ENCODE measurements at regions not wholly inside any gene's neighbourhood (a gene's known extent, or its start where the extent isn't known, plus 50 kb on each side); places are given as distances from the start of the nearest gene placed in this dataset.
"Not testable (repeated sequence)": the region's sequence is repeated elsewhere in the genome, so short reads cannot be mapped to it uniquely, and the experiment has no call there.

DNA sequence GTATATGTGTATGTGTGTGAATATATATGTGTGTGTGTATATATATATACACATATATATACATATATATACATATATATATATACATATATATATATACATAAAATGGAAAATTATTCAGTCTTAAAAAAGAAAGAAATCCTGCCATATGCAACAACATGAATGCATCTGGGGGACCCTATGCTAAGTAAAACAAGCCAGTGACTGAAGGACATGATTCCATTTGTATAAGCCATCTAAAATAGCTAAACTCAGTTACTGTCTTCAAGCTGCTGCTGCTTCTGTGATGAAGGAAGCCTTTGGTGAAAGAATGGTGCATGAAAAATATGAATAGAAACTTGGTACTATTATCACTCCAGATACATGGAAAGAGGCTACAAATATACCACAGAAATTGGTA lies 118.6 kb downstream of the ATXN7L3B start:
- H3K36me3 ChIP-seq, result no peaks in the 10 kb centered on the region
- TF ChIP-seq, protein P1, sequence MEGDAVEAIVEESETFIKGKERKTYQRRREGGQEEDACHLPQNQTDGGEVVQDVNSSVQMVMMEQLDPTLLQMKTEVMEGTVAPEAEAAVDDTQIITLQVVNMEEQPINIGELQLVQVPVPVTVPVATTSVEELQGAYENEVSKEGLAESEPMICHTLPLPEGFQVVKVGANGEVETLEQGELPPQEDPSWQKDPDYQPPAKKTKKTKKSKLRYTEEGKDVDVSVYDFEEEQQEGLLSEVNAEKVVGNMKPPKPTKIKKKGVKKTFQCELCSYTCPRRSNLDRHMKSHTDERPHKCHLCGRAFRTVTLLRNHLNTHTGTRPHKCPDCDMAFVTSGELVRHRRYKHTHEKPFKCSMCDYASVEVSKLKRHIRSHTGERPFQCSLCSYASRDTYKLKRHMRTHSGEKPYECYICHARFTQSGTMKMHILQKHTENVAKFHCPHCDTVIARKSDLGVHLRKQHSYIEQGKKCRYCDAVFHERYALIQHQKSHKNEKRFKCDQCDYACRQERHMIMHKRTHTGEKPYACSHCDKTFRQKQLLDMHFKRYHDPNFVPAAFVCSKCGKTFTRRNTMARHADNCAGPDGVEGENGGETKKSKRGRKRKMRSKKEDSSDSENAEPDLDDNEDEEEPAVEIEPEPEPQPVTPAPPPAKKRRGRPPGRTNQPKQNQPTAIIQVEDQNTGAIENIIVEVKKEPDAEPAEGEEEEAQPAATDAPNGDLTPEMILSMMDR (IDR thresholded peaks at IDR 0.05), result no peak
- intact Hi-C loops (cut with DNase I), result no loop called here
- no peak for DNase-seq (ENCODE audit: low spot score in 2 of 2)
- no peaks in the 10 kb centered on the region for H3K9me3 ChIP-seq
- H3K27me3 ChIP-seq, result no peaks in the 10 kb centered on the region
- no peak overlapping the region for H3K27ac ChIP-seq
- no peaks in the 10 kb centered on the region for H3K4me1 ChIP-seq
- no peak overlapping the region for H3K4me3 ChIP-seq

DNA sequence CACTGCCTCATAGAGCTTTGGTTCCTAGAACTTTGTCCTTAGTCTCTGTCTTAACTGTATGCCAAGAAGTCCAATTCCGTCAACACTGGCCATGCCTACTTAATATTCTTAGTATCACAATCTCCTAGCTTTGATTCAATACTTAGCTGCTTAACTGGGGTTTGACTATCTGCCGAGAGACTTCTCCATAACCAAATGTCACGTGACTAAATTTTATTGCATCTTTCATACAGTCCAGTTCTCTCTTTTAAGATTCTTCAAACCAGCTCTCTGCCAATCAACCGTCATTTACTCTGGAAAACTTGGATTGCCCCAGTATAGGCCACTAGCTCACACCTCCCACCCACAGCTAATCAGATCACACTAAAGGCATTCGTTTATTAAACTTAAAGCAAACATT lies 122.8 kb downstream of the ATXN7L3B start:
- TF ChIP-seq, protein P1 (IDR thresholded peaks at IDR 0.05), result no peak
- no peaks in the 10 kb centered on the region for H3K9me3 ChIP-seq
- no peaks in the 10 kb centered on the region for H3K27me3 ChIP-seq
- intact Hi-C loops (cut with DNase I), result no loop called here
- H3K4me1 ChIP-seq, result no peaks in the 10 kb centered on the region
- H3K4me3 ChIP-seq, result no peak overlapping the region
- H3K36me3 ChIP-seq, result no peaks in the 10 kb centered on the region
- DNase-seq (ENCODE audit: low spot score in 2 of 2), result no peak
- no peak overlapping the region for H3K27ac ChIP-seq

DNA sequence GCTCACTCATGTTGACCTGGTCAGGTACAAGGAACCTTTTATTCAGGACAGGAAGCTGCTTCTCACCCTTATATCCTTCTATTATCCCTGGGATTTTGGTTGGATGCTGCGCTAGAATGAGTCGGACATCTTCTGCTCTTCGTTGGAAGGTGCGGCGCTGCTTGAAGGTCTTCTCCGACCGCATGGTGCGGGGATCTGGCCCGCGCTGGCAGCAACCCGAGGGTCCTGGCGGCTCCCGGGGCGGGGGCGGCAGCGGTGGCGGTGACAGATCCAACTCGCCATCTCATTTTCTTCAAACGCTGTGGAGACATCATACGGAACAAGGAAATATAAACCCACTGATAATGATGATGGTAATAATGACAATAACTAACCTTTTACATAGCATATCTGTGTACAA lies 126.3 kb downstream of the ATXN7L3B start:
- TF ChIP-seq, protein P1 (IDR thresholded peaks at IDR 0.05), result no peak
- H3K27ac ChIP-seq, result no peak overlapping the region

DNA sequence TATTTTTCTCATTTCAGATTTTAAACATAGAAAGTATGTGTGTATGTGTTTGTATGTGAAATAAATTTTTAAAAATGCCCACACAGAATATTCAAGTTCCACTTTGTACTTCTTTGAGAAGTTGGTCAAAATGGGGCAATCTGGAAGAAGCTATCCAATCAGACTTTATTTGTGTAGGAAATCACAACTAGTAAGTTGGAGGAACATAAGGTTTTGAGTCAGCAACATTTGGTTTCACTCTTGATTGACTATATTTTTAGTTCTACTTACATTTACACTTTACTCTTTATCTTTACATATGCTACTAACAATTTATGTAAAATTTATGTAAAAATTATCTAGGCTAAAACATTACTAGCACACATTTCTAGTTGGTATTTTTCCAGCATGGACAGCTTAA lies 128.1 kb downstream of the ATXN7L3B start:
- Histone ChIP-seq H3K9me3 (no peaks in the 10 kb centered on the region), H3K4me1 (no peaks in the 10 kb centered on the region), H3K4me3 (no peak overlapping the region), H3K27me3 (no peaks in the 10 kb centered on the region), H3K36me3 (no peaks in the 10 kb centered on the region), H3K27ac (no peak overlapping the region)
- no peak for DNase-seq (ENCODE audit: low spot score in 2 of 2)
- TF ChIP-seq, protein P1 (IDR thresholded peaks at IDR 0.05), result no peak
- intact Hi-C loops (cut with DNase I), result no loop called here

More for the DNA sequence above, 126.3 kb downstream of the ATXN7L3B start:
- Histone ChIP-seq H3K4me1 (no peaks in the 10 kb centered on the region), H3K9me3 (no peaks in the 10 kb centered on the region), H3K4me3 (no peak overlapping the region), H3K27me3 (no peaks in the 10 kb centered on the region), H3K36me3 (no peaks in the 10 kb centered on the region)
- DNase-seq (ENCODE audit: low spot score in 2 of 2), result no peak
- intact Hi-C loops (cut with DNase I), result no loop called here

DNA sequence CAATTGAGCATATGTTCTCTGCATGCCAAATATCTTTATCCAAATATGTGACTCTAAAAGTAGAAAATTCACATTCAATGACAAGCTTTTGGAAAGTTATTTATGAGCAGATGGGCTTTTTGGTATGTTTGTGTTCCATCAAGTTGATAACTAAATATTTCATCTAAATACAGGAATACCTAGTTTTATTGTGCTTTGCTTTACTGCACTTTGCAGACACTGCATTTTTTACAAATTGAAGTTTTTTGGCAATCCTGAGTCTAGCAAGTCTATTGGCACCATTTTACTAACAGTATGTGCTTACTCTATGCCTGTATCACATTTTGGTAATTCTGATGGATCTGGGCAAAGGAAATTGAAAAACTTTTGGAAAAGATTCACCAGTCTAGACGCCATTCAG lies 133.8 kb downstream of the ATXN7L3B start:
- no peaks in the 10 kb centered on the region for H3K27me3 ChIP-seq
- no peaks in the 10 kb centered on the region for H3K36me3 ChIP-seq
- H3K4me1 ChIP-seq, result no peaks in the 10 kb centered on the region
- intact Hi-C loops (cut with DNase I), result no loop called here
- TF ChIP-seq, protein P1 (IDR thresholded peaks at IDR 0.05), result no peak
- no peak overlapping the region for H3K4me3 ChIP-seq
- no peaks in the 10 kb centered on the region for H3K9me3 ChIP-seq
- no peak overlapping the region for H3K27ac ChIP-seq
- DNase-seq (ENCODE audit: low spot score in 2 of 2), result no peak

DNA sequence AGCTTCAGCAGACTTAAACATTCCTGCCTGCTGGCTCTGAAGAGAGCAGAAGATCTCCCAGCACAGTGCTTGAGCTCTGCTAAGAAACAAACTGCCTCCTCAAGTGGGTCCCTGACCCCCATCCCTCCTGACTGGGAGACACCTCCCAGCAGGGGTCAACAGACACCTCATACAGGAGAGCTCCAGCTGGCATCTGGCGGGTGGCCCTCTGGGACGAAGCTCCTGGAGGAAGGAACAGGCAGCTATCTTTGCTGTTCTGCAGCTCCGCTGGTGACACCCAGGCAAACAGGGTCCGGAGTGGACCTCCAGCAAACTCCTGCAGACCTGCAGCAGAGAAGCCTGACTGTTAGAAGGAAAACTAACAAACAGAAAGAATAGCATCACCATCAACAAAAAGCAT lies 139.3 kb downstream of the ATXN7L3B start:
- intact Hi-C loops (cut with DNase I); H3K9me3 ChIP-seq; H3K4me1 ChIP-seq; H3K36me3 ChIP-seq; H3K27me3 ChIP-seq; H3K27ac ChIP-seq; DNase-seq (ENCODE audit: low spot score in 2 of 2); H3K4me3 ChIP-seq: not testable (repeated sequence)

Measured in ascending aorta (tissue), 2 donors.